Calu3 (cell line): ENCODE measurements at regions not wholly inside any gene's neighbourhood (a gene's known extent, or its start where the extent isn't known, plus 50 kb on each side); places are given as distances from the start of the nearest gene placed in this dataset.

ENCODE experiments used
- BruUV-seq: library from RNA; stranded (reverse); fragments of 400-500 nt; replicated peaks from 2 replicates; lab custom pipeline; 2021; lab: Mats Ljungman, UMichigan
- CTCF ChIA-PET: fragments of 300-600 bp; sonication (Branson Sonifier 250); formaldehyde crosslinking; loops from one replicate; lab custom pipeline; 2022; ENCODE audit warnings: antibody characterized with exemption; lab: Charles Lee
- DNase-seq: peaks from one replicate; pipeline ENCODE4 v3.0.0; 2022
- H3K27ac Mint-ChIP-seq: one replicate; pipeline ENCODE4 v1.8.0; 2022; ENCODE audit warnings: mixed read lengths; ENCODE audit not compliant: unreplicated experiment
- H3K27me3 Mint-ChIP-seq: one replicate; pipeline ENCODE4 v1.8.0; 2022; ENCODE audit warnings: mixed read lengths; ENCODE audit not compliant: unreplicated experiment
- H3K36me3 Mint-ChIP-seq: one replicate; pipeline ENCODE4 v1.8.0; 2022; ENCODE audit warnings: mild to moderate bottlenecking, moderate library complexity, mixed read lengths; ENCODE audit not compliant: insufficient read depth, unreplicated experiment
- H3K4me1 Mint-ChIP-seq: one replicate; pipeline ENCODE4 v1.8.0; 2022; ENCODE audit warnings: mild to moderate bottlenecking, low read depth, mixed read lengths; ENCODE audit not compliant: unreplicated experiment
- H3K4me3 Mint-ChIP-seq: one replicate; pipeline ENCODE4 v1.8.0; 2022; ENCODE audit warnings: mild to moderate bottlenecking, low read depth, moderate library complexity, mixed read lengths; ENCODE audit not compliant: unreplicated experiment
- H3K9me3 Mint-ChIP-seq: one replicate; pipeline ENCODE4 v1.8.0; 2022; ENCODE audit warnings: low read depth, mixed read lengths; ENCODE audit not compliant: unreplicated experiment
- intact Hi-C: fragments of 100-400 bp; cut with micrococcal nuclease; formaldehyde crosslinking; loops from one replicate; pipeline ENCODE4 v1.10.0; 2022; ENCODE audit not compliant: unreplicated experiment
- TF ChIP-seq, protein P1 (sequence below): fragments of 200-600 bp; IDR thresholded peaks from one replicate; pipeline ENCODE4 v1.8.0; 2022; ENCODE audit warnings: antibody characterized with exemption; ENCODE audit not compliant: unreplicated experiment

DNA sequence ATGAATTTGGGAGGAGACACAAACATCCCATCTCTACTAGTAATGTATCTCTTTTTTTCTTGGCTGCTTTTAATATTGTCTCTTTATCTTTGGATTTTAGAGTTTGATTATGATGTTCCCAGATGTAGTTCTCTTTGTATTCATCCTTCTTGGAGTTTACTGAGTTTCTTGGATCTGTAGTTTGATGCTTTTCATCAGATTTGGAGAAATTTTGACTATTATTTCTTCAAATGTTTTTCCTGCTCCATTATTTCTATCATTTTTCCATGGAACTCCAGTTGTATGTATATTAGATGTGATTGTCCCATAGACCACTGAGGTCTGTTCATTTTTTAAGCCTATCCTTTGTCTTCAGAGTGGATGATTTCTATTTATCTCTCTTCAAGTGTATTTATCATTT lies 90.7 kb upstream of the ARHGAP5 start:
- DNase-seq = no peak
- intact Hi-C loops = no loop called here
- Mint-ChIP-seq H3K4me1 (peaks cover 15% of the 10 kb centered on the region), H3K4me3 (no peak overlapping the region), H3K27me3 (no peaks in the 10 kb centered on the region), H3K27ac (no peak overlapping the region), H3K36me3 (no peaks in the 10 kb centered on the region), H3K9me3 (peaks cover 17% of the 10 kb centered on the region)
- CTCF ChIA-PET = no interaction called here
- no TSS peak for BruUV-seq
- TF ChIP-seq, protein P1, sequence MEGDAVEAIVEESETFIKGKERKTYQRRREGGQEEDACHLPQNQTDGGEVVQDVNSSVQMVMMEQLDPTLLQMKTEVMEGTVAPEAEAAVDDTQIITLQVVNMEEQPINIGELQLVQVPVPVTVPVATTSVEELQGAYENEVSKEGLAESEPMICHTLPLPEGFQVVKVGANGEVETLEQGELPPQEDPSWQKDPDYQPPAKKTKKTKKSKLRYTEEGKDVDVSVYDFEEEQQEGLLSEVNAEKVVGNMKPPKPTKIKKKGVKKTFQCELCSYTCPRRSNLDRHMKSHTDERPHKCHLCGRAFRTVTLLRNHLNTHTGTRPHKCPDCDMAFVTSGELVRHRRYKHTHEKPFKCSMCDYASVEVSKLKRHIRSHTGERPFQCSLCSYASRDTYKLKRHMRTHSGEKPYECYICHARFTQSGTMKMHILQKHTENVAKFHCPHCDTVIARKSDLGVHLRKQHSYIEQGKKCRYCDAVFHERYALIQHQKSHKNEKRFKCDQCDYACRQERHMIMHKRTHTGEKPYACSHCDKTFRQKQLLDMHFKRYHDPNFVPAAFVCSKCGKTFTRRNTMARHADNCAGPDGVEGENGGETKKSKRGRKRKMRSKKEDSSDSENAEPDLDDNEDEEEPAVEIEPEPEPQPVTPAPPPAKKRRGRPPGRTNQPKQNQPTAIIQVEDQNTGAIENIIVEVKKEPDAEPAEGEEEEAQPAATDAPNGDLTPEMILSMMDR = no peak

DNA sequence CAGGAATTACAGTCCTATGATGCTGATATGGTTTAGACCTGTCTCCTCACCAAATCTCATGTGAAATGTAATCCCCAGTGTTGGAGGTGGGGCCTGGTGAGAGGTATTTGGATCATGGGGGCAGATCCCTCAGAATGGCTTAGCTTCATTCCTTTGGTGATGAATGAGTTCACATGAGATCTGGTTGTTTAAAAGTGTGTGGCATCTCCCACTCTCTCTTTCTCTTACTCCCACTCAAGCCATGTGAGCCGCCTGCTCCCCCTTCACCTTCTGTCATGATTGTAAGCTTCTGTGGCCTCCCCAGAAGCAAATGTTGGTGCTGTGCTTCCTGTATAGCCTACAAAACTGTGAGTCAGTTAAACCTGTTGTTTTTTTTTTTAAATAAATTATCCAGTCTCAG lies 89.4 kb upstream of the ARHGAP5 start:
- peaks cover 24% of the 10 kb centered on the region for H3K4me1 Mint-ChIP-seq
- no peak for DNase-seq
- CTCF ChIA-PET = no interaction called here
- no peaks in the 10 kb centered on the region for H3K27me3 Mint-ChIP-seq
- peaks cover 8% of the 10 kb centered on the region for H3K9me3 Mint-ChIP-seq
- TF ChIP-seq, protein P1 = no peak
- H3K36me3 Mint-ChIP-seq = no peaks in the 10 kb centered on the region
- intact Hi-C loops = no loop called here
- H3K4me3 Mint-ChIP-seq = no peak overlapping the region
- no peak overlapping the region for H3K27ac Mint-ChIP-seq
- BruUV-seq = no TSS peak

DNA sequence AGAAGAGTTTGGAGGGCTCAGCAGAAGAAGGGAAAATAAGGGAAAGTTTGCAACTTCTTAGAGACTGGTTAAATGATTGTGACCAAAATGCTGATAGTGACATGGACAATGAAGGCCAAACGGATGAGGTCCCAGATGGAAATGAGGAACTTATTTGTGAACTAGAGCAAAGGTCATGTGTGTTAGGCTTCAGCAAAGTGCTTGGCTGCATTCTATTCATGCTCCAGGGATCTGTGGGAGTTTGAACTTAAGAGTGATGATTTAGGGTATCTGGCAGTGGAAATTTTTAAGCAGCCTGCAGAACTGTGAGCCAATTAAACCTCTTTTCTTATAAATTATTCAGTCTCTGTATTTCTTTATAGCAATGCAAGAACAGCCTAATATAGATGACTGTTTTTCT lies 88.9 kb upstream of the ARHGAP5 start:
- no peak for DNase-seq
- intact Hi-C loops = no loop called here
- H3K27ac Mint-ChIP-seq = no peak overlapping the region
- peaks cover 8% of the 10 kb centered on the region for H3K9me3 Mint-ChIP-seq
- peaks cover 29% of the 10 kb centered on the region for H3K4me1 Mint-ChIP-seq
- no peaks in the 10 kb centered on the region for H3K36me3 Mint-ChIP-seq
- H3K4me3 Mint-ChIP-seq = no peak overlapping the region
- H3K27me3 Mint-ChIP-seq = no peaks in the 10 kb centered on the region
- TF ChIP-seq, protein P1 = no peak
- CTCF ChIA-PET = no interaction called here
- BruUV-seq = no TSS peak

DNA sequence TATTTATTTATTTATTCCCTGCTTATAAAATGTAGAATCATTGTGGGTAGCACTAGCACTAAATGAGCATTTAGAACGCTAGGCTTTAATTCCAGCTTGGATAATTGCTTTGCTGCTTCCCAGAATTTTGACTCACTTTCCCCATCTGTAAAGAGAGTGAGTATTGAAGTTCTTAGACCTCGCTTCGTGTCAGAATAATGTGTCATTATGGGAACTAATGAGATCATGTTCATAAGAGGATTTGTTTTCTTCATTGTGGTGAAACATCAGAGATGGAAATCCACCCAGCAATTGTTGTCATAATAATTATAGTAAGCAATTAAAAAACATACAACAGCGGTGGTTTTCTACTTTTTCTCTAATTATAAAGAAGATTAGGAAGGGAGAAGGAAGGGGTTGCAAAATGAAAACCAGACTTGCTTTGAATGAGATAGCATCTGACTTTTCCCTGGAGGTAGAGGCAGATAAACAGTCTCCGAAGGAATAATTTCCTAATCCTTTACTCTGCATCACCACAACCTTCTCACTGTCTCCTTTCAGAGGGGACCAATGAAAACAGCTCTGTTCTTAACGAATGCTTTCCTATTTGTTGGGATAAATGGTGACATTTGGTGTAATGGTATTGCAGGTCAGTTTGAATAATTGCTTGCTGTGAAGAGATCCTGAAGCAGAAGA lies 86.8 kb upstream of the ARHGAP5 start:
- peak overlapping the region; percentile 47 for H3K27ac Mint-ChIP-seq
- H3K4me1 Mint-ChIP-seq = peaks cover 46% of the 10 kb centered on the region
- no peaks in the 10 kb centered on the region for H3K36me3 Mint-ChIP-seq
- CTCF ChIA-PET = no interaction called here
- BruUV-seq = no TSS peak
- no peak for DNase-seq
- H3K27me3 Mint-ChIP-seq = no peaks in the 10 kb centered on the region
- H3K4me3 Mint-ChIP-seq = no peak overlapping the region
- TF ChIP-seq, protein P1 = no peak
- intact Hi-C loops = no loop called here
- H3K9me3 Mint-ChIP-seq = peaks cover 8% of the 10 kb centered on the region
